Upper lobe of right lung (tissue), 1 donor: ENCODE measurements at regions not wholly inside any gene's neighbourhood (a gene's known extent, or its start where the extent isn't known, plus 50 kb on each side); places are given as distances from the start of the nearest gene placed in this dataset.
"Not testable (repeated sequence)": the region's sequence is repeated elsewhere in the genome, so short reads cannot be mapped to it uniquely, and the experiment has no call there.

ENCODE experiments used
- ATAC-seq: fragments of 200-7000 bp; cut with Tn5 transposase; one replicate; pipeline ENCODE4 v1.9.1; 2020; ENCODE audit warnings: mild to moderate bottlenecking, moderate library complexity
- DNase-seq: peaks from one replicate; pipeline ENCODE4 v3.0.0-alpha.2; 2020
- H3K27ac ChIP-seq: fragments of 200-600 bp; one replicate; pipeline ENCODE4 v1.8.0; 2022
- H3K27me3 ChIP-seq: fragments of 200-600 bp; one replicate; pipeline ENCODE4 v1.8.0; 2022; ENCODE audit warnings: mild to moderate bottlenecking
- H3K36me3 ChIP-seq: fragments of 200-600 bp; one replicate; pipeline ENCODE4 v1.8.0; 2022
- H3K4me1 ChIP-seq: fragments of 200-600 bp; one replicate; pipeline ENCODE4 v1.8.0; 2022
- H3K4me3 ChIP-seq: fragments of 200-600 bp; one replicate; pipeline ENCODE4 v1.8.0; 2022; ENCODE audit warnings: mild to moderate bottlenecking
- H3K9me3 ChIP-seq: fragments of 200-600 bp; one replicate; pipeline ENCODE4 v1.8.0; 2022
- intact Hi-C: fragments of 100-400 bp; cut with DNase I; formaldehyde crosslinking; loops from one replicate; pipeline ENCODE4 v1.11.0; 2022
- TF ChIP-seq, protein P1 (sequence below): fragments of 200-600 bp; IDR thresholded peaks from one replicate; pipeline ENCODE4 v1.8.0; 2022; ENCODE audit warnings: antibody characterized with exemption
- donor health status: DM: no; HTN: yes; CAD: no; lungs with severe emphysema.

DNA sequence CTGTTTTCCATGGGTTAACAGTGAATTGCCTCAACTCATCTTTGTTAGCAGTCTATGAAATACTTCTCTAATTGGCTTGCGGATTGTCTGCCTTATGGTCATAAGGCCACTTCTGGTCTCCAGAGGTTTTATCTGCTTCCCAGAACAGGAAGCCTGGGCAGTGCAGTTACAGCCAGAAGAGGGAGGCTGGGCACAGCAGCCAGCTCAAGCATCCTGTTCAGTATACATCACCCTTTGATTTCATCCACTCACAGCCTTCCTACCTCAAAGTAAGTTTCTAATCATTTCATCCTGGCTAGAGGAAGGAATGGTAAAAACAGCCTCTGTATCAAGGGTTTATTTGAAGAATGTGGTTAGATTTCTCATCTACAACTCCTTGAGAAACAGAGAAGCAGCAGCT is 311.5 kb upstream of the DEPDC1 start:
- H3K4me3 ChIP-seq = no peak overlapping the region
- no peak for ATAC-seq
- no peaks in the 10 kb centered on the region for H3K9me3 ChIP-seq
- H3K27ac ChIP-seq = no peak overlapping the region
- no peaks in the 10 kb centered on the region for H3K27me3 ChIP-seq
- no peak for DNase-seq
- no peaks in the 10 kb centered on the region for H3K36me3 ChIP-seq
- intact Hi-C loops = no loop called here
- TF ChIP-seq, protein P1, sequence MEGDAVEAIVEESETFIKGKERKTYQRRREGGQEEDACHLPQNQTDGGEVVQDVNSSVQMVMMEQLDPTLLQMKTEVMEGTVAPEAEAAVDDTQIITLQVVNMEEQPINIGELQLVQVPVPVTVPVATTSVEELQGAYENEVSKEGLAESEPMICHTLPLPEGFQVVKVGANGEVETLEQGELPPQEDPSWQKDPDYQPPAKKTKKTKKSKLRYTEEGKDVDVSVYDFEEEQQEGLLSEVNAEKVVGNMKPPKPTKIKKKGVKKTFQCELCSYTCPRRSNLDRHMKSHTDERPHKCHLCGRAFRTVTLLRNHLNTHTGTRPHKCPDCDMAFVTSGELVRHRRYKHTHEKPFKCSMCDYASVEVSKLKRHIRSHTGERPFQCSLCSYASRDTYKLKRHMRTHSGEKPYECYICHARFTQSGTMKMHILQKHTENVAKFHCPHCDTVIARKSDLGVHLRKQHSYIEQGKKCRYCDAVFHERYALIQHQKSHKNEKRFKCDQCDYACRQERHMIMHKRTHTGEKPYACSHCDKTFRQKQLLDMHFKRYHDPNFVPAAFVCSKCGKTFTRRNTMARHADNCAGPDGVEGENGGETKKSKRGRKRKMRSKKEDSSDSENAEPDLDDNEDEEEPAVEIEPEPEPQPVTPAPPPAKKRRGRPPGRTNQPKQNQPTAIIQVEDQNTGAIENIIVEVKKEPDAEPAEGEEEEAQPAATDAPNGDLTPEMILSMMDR = no peak
- H3K4me1 ChIP-seq = no peaks in the 10 kb centered on the region

DNA sequence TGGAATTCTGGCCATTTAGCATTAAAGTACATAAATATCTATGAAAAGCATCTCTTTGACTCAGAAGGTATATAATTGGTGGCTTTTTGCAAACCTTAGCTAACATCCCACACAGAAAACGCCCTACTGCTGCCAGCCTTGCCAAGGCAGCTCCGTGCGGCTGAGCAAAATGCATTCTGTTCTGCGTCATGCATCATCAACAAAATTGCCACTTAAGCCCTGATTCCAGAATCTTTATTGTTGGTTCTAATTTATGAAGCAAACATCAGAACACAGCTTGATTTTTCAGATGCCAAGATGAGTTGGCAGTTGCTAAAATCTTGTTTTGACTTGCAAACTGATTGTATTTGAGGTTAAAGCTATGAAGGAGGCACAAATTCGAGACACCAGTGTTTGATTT is 314.9 kb upstream of the DEPDC1 start:
- TF ChIP-seq, protein P1 = no peak
- no peak overlapping the region for H3K4me3 ChIP-seq
- no peak overlapping the region for H3K27ac ChIP-seq
- H3K9me3 ChIP-seq = no peaks in the 10 kb centered on the region
- intact Hi-C loops = no loop called here
- H3K4me1 ChIP-seq = no peaks in the 10 kb centered on the region
- DNase-seq (no peak), ATAC-seq (no peak)
- no peaks in the 10 kb centered on the region for H3K27me3 ChIP-seq
- no peaks in the 10 kb centered on the region for H3K36me3 ChIP-seq

DNA sequence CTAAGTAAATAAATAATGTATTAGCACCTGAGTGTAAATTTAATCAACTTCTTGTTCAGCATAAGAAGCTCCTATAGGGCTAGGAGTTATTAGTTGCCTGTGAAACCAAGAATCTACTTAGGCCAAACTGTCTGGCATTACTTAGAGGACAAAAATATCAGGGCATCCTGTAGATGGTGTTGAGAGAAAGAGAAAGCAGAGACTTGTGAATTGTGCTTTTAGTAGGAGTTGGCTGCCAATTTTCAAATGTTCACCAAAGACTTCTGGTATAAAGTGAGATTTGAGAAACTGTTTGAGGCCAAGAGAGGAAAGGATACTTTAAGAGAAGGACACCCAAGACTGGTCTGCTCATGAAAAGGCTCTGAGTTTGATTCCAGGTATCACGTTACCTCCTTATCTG is 315.5 kb upstream of the DEPDC1 start:
- TF ChIP-seq, protein P1 = no peak
- intact Hi-C loops = no loop called here
- DNase-seq = no peak

DNA sequence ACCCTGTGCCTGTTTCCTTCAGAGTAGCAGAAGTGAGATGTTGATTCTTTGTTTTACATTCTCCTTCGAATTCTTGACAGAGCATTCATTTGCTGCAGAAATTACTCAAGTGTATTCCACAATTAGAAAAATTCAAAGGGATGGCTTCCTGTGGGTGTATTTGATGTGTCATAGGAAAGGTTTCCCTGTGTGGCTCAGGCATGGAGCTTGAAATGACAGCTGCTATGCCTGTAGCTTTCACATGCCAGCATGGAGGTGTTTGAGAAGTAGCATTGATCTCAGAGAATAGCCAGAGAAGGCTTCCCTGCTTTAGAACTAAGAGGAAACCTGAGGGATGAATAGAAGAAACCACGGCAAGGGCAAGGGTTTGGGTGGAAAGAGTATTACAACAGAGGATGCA is 317.2 kb upstream of the DEPDC1 start:
- intact Hi-C loops = no loop called here
- TF ChIP-seq, protein P1 = no peak
- no peak overlapping the region for H3K27ac ChIP-seq
- no peaks in the 10 kb centered on the region for H3K4me1 ChIP-seq
- no peak overlapping the region for H3K4me3 ChIP-seq
- H3K9me3 ChIP-seq = no peaks in the 10 kb centered on the region
- DNase-seq (no peak), ATAC-seq (no peak)
- H3K27me3 ChIP-seq = no peaks in the 10 kb centered on the region
- H3K36me3 ChIP-seq = no peaks in the 10 kb centered on the region

More for the DNA sequence above, 315.5 kb upstream of the DEPDC1 start:
- H3K4me1 ChIP-seq = no peaks in the 10 kb centered on the region
- H3K27ac ChIP-seq = no peak overlapping the region
- H3K4me3 ChIP-seq = no peak overlapping the region
- H3K36me3 ChIP-seq = no peaks in the 10 kb centered on the region
- H3K9me3 ChIP-seq = no peaks in the 10 kb centered on the region
- no peak for ATAC-seq
- no peaks in the 10 kb centered on the region for H3K27me3 ChIP-seq

DNA sequence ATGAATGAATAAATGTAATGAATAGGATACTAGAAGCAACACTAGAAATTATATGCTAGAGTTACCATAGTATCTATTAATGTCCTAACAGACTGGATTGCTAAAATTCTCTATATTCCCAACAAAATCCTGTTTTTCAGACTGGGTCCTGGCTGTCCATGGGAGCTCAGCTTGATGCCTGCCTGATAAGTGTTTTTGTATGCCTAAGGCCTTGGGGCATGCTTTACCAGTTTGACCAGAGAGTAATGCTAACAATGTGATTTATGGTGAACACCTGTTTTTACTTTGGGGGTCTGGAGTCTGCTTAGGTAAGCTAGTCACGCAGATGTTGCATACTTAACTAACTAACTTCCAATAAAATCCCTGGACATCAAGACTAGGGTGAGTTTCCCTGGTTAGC is 318.8 kb upstream of the DEPDC1 start:
- H3K4me1 ChIP-seq = no peaks in the 10 kb centered on the region
- intact Hi-C loops = no loop called here
- H3K4me3 ChIP-seq = no peak overlapping the region
- no peaks in the 10 kb centered on the region for H3K36me3 ChIP-seq
- no peak for DNase-seq
- H3K9me3 ChIP-seq = no peaks in the 10 kb centered on the region
- ATAC-seq = no peak
- H3K27ac ChIP-seq = no peak overlapping the region
- TF ChIP-seq, protein P1 = no peak
- no peaks in the 10 kb centered on the region for H3K27me3 ChIP-seq

DNA sequence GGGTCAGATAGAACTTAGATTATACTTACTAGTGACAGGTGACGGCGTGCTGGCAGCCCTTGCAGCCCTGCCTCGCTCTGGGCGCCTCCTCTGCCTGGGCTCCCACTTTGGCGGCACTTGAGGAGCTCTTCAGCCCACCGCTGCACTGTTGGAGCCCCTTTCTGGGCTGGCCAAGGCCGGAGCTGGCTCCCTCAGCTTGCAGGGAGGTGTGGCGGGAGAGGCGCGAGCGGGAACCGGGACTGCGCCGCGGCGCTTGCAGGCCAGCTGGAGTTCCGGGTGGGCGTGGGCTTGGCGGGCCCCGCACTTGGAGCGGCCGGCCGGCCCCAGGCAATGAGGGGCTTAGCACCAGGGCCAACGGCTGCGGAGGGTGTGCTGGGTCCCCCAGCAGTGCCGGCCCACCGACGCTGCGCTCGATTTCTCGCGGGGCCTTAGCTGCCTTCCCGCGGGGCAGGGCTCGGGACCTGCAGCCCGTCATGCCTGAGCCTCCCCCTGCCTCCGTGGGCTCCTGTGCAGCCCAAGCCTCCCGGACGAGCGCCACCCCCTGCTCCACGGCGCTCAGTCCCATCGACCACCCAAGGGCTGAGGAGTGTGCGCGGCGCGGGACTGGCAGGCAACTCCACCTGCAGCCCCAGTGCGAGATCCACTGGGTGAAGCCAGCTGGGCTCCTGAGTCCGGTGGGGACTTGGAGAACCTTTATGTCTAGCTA is 320.8 kb upstream of the DEPDC1 start:
- H3K36me3 ChIP-seq, H3K9me3 ChIP-seq, H3K27ac ChIP-seq, intact Hi-C loops, DNase-seq, ATAC-seq, H3K27me3 ChIP-seq, H3K4me3 ChIP-seq, H3K4me1 ChIP-seq: not testable (repeated sequence)
